NCI-H1694 treated with DMSO at 0.1 percent for 48 hours (cell line): ENCODE measurements at regions not wholly inside any gene's neighbourhood (a gene's known extent, or its start where the extent isn't known, plus 50 kb on each side); places are given as distances from the start of the nearest gene placed in this dataset.
"Not testable (repeated sequence)": the region's sequence is repeated elsewhere in the genome, so short reads cannot be mapped to it uniquely, and the experiment has no call there.

Experiments used
- DNase-seq: peaks from one replicate; lab custom pipeline; 2025; lab: John Stamatoyannopoulos, UW

DNA sequence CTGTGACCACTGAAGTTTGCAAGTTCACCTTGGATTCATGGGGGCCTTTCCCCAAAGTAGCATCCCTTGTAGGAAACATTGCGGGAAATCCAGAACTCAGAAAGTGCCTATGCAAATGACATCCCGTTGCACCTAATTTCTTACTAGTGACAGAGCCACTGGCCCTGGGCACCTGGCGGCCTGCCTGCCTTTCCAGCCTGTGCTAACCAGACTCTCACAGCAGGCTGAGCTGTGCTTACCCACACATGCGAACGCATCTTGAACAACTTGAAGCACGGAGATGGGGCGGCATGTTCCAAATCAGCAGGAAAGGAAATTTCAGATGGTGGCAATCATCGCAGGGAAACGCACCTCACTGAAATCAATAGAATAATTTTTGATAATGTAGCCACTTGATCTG, 405.8 kb downstream of the TMEM182 start:
- DNase-seq = no peak

DNA sequence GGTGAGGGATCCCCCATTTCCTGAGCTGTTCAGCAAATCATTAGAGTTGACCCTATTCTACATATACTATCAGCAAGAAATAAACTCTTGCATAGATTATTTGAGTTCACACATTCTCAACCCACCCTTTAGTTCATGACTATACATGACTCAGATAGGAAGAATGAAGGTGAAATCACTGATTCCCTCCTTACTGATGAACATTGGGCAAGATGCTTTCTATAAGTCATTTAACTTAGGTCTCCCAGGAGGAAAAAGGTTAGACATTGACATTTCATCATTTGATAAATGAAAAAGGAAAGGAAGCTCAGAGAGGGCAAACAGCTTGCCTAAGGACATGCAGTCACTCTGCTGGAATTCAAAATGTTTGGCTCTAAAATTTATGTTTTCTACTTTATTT, 408.0 kb downstream of the TMEM182 start:
- no peak for DNase-seq

DNA sequence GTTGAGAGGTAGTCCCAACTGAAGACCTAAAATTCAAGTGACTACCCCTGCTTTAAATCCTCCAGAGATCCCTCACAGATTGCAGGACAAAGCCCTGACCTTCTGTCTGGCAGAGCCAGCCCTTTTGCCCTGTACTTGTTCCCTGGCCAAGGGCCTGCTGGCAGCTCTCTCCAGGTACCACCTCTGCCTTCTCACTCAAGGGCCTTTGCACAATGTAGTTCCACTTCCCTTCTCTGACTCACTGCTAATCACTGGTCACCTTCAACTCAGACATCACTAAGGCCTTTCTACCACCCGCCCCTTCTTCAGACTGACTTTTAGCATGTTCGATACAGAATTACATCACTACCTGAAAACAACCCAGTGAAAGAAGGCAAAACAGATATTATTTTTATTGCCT, 411.0 kb downstream of the TMEM182 start:
- no peak for DNase-seq

DNA sequence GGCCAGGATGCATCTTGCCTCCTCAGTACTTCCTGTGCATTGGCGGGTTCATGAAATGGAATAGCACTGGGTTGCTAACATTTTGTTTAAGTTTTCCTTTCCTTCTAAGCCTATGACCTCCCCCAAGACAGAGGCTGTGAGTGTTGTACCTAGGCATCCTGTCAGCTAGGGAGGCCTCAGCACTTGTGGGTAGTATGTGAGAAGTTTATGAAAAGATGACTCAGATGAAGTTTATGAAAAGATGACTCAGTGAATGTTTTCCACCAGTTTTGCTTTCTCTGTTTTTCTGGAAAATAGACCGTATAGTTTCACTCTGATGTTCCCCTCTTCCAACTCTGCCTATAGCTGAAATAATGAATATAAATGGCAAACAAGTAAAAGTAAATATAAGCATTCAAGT, 412.9 kb downstream of the TMEM182 start:
- DNase-seq = no peak

DNA sequence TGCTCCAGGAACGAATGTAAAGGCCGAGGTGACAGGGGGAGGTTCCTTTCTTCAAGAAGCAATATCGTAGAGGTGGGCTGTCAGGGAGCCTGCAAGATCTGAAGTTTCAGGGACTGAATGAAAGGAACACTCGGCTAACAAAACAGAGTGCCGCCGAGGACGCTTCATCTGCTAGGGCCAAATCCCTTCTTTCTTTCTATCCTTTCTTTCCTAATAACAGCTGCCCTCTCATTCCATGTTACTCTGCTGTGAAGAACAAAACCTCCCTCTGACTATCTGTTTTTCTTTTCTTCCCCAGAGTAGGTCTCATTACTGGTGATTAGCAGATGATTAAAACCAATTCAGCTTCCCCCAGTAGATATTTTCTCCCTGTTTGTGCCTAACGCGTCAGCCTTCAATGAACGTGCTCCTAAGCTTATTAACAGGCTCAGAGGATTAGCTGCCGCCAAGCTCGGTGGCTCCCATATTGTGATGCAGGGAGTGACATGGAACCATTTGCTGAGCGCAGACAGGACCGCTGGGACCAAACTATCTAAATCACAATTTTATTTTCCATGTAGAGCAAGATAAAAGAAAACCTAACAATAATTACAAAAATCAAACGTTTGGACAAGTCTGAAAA, 414.6 kb downstream of the TMEM182 start:
- no peak for DNase-seq

DNA sequence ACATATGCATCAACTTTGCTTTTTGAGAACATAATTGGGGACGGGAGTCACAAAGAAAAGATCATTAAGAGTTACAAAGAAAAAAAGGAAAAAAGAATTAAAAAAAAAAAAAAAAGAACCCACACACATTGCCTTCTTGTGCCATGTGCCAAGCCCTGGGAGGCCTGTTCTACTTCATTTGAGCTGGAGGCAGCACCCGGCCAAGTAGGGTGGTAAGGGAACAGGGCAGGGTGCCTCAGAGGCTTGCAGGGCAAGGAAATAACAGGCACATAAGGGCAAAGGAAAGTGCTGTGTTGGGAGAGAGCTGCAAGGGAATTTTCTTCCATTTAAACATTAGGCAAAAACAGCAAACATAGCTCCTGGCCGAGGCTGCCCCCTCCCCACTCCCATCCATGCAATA, 418.0 kb downstream of the TMEM182 start:
- DNase-seq = no peak

DNA sequence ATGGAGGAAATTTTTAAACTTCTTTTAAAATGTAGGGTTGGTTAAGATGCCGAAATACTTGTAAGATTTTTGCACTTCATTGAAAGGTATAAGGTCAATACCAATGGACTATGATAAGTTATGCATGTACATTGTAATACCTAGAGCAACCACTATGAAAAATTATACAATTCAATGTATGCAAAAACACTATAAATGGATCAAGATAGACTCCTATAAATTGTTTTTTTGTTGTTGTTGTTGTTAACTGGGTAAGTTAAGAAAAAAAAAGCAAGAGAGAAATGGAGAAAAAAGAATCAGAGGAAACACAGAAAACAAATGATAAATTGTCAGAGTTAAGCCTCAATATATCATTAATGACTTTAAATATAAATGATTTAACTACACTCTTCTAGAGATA, 421.2 kb downstream of the TMEM182 start:
- no peak for DNase-seq

DNA sequence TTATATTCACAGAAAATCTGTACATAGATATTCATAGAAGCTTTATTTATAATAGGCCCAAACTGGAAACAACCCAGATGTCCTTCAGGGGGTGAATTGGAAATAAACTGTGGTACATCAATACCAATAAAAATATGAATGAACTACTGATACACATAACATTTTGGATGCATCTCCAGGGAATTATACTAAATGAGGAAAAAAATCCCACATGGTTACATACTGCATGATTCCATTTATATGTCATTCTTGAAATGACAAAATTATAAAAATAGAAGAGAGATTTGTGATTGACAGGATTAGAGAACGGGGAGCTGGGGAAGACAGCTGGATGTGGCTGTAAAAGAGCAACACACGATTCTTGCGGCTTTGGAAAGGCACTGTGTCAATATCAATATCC, 435.0 kb downstream of the TMEM182 start:
- no peak for DNase-seq

DNA sequence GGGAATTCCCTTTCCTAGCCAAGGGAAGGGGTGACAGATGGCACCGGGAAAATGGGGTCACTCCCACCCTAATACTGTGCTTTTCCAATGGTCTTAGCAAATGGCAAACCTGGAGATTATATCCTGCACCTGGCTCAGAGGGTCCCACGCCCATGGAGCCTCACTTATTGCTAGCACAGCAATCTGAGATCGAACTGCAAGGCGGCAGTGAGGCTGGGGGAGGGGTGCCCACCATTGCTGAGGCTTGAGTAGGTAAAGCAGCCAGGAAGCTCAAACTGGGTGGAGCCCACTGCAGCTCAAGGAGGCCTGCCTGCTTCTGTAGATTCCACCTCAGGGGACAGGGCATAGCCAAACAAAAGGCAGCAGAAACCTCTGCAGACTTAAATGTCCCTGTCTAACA, 438.9 kb downstream of the TMEM182 start:
- not testable (repeated sequence) for DNase-seq

DNA sequence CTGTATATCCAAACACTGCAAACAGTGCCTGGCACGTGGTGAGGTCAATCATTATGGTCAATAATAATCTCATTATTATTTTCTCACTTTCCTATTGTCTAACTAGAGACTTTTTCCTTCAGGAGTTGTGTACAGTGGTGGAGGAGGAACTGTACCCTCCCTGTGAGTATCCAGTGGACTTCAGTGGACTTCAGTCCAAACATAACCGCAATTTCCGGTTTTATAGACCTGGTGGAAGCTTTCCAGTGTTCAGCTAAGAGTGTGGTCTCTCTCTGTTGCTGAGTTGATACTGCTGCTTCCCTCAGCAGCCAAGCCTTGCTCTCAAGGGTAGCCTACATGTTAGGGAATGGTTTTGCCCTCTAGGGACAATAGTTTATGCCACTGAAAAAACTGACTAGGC, 447.1 kb downstream of the TMEM182 start:
- DNase-seq = no peak

DNA sequence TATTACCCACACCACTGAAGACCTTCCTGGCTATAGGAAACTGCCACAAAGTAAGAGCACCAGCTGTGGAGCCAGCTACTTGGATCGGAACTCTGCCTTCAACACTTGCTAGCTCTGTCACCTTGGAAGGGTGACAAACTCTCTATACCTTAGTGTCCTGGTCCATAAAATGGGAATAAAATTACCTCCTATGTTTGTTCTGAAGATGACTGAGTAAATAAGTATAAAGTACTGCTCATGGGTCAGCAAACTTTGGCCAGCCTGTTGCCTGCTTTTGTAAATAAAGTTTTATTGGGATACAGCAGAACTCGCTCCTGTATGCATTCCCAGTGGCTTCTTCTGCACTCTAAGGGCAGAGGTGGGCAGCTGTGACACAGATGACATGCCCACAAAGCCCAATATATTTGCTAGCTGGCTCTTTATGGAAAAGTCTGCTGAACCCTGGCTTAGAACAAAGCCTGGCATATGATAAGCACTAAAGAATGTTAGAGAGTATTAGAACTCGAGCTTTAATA, 451.3 kb downstream of the TMEM182 start:
- no peak for DNase-seq

DNA sequence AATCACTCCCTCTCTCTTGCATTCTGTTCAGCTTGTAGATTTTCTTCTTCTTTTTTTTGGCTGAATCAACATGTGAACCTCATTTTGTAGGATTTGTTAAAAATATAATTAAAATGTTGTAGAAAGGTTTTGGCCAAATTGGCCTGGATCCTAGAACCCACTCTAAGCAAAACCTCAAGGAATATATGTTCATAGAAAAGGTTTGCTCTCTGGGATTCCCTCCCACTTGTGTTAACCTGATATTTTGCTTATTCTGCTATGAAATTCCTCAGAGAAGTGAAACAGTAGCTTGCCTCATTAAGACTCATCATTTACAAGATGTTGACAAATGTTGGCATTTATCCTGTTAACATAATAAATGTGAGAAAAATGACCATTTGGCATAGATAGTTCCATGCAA, 456.7 kb downstream of the TMEM182 start:
- no peak for DNase-seq

DNA sequence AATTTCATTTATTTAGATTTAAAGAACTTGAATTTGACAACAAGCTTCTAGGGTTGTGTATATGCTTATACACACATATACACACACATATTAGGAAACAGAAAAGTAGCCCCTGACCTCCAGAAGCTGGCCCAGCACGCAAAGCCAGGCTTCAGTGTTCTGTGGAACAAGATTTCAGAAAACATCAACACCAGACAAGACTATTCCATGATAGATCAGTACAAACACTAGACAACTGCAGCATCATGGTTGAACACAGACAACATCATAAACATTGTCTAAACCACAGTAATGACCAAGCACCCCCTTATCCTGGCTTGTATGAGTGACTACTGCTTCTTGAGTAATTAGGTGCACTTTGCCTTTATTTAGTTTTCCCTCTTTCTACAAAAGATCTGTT, 457.6 kb downstream of the TMEM182 start:
- no peak for DNase-seq

DNA sequence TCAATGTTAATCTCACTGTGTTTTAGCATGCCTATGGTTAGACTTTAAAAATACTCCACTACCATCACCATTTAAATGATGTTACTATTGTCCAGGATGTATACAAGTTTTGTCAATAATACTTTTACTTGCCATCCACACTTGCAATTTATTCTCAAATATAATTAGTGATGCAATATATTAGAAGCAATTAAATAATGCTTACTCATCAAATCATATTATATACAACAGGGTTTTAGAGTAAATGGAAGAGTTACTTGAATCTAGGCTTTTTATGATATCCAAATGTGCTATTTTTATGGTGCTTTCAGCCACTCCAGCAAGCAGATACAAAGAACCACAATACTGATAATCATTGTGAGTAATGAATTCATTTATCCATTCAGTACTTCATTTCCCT, 461.1 kb downstream of the TMEM182 start:
- no peak for DNase-seq

DNA sequence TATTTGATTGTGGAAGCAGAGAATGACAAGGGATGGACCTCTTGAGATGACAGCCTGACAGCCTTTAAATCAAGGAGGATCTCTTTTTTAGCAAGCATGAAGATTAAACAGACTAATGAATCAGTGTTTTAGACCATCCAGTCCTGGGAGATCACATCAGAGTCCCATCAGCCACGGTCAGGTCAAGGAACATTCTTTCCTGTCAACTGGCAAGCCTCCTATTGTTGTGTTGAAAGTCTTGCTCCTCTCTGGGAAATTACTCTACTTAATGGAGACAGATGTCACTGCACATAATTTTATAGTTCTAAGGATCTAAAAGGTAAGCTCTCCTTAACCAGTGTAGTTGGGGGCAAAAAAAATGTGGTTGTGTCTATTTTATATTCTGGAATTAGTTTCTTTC, 469.0 kb downstream of the TMEM182 start:
- no peak for DNase-seq

DNA sequence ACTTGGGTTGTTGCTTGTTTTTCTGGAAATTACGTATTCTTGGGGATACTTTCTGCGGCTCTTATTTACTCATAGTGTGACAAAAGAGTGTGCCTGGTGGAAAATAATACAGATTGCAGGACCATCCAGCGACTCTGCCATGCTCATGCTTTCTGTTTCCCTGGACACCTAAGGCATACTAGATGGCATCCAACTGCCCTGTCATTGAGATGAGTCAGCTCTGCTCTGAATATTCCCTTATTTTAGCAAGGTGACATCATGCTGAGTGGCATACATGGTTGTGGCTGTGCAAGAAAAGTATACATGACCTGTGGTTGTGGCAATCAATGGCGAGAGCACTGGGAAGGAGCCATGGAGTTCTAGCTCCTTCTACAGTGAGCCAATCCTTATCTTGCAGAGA, 471.0 kb downstream of the TMEM182 start:
- DNase-seq = no peak

DNA sequence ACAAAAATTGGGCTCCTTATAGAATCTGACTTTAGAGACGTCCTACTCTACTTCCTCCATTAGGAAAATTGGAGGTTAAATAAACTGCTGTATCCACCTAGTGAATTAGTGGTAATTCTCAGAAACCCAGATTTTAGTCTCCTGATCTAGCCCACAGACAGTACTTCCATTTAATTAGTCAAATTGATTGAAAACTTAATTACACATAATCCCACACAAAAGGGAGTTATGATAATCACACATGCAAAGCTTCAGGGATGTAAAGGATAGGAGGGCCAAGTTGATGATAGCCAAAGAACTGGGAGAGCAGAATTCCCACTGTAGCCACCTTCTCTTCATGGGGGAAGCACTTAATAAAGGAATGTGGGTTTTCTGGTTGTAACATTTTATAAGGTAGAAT, 471.9 kb downstream of the TMEM182 start:
- no peak for DNase-seq

DNA sequence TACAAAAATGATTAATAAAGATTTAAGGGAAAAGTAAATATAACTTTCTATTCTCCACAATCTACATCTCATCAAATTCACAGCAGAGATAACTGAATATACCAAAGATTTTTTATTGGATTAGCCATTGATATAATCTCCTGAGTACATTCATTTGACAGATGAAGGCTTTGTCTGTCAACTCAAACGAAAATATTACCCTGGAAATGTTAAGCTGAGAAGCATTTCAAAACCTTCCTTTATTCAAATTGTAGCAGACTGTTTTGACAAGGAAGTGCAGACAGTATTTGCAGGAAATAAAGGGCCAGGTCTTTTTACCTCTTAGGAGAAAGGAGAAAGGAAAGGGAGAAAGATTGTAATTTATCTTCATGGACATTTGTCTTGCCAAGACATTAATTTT, 473.5 kb downstream of the TMEM182 start:
- DNase-seq = no peak

DNA sequence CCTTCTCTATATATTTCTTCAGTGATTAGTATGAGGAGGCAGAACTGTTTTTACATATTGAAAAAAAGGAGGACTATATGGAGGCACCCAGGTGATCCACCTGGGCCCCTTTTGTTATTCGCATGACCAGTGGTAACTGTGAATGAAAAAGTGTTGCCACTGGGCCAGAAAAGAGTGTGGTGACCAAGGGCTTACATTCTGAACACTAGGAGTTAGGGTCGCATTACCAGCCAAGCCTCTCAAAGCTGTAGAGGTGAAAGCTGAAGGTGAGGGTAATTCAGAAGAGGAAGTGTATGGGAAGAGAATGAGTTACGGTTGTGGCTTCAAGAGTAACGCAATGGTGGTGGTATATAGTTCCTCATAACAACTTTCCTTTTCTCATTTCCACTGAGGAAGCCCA, 487.6 kb downstream of the TMEM182 start:
- DNase-seq = no peak

DNA sequence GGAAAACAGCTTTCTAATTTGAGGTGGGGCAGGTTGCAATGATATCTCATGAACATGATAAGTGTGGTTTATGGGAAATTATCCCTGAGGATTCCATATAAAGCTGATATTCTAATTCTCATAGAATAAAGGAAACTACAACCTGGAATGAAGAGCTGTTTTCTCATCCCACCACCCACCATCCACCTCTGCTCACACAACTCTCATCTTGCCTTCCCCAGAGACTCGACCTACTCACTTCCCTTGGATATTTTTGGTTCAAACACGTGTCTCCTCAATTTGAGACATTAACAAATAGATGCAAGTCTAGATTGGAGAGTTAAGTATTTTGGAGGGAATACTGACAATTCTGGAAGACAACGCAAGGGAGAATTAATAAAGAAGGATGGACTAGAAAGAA, 490.9 kb downstream of the TMEM182 start:
- DNase-seq = no peak

DNA sequence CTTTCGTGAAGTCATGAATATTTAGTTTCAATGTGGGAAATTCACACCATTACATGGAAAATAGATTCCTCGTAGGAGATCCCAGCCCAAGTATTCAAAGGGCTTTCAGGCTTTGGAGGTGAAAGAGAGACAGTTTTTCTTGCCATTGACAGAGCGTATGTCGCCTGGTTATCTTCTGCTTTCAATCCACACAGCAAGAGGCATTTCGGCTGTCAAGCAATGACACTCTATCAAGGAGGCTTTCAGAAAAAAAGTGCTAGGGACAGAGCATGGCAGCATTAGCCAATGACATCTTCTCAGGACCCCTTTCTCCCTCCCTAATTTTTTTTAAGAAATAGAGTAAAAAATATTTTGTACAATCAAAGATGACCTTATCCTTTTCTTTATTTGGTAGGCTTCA, 492.8 kb downstream of the TMEM182 start:
- DNase-seq = no peak

DNA sequence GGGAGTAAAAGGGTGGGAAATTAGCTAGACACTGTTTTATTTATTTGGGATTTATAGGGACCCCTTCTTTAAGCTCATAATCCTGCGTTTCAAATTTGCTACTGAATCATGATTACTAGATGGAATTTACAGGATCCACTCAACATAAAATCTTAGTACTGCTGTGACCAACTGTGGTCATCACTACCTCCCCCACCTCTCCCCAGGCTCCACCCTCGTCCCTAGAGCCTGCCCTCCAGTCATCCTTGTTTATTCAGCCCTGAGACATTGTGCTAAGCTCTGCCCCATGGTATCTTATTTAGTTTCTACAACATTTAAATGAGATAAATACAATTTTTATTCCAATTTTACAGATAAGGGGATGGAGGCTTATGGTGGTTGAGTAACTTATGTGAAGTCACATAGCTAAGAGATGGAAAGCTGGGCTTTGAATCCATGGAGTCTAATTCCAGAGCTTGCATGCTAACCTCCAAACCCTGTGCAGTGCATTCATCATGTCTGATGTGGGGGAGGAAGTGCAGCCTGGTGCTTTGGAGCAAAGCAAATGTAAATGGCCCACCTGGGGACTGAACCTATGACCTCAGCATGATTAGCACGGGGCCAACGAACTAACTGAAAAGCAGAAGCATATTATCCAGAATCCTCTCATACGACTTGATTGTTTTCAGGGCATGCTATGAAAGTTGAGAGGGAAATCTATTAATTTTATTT, 502.4 kb downstream of the TMEM182 start:
- no peak for DNase-seq

DNA sequence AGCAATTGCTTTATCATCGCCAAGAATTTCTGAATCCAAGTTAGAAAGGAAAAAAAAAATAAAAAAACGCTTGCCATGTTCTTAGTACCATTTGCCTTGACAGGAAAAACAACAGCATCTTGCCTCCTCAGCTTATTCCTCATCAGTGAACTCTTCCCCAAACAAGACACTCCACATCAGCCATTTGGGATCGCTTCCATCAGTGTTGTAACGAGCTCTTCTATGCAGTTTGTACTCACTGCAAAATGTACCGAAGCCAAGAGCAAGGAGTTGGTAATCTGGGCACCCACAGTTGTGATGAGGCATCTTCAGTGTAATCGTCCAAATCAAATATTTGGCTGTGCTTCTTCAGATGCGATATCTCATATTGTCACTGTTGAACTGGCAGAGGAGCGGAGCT, 503.7 kb downstream of the TMEM182 start:
- no peak for DNase-seq
